ENCODE measurements at regions not wholly inside any gene's neighbourhood (a gene's known extent, or its start where the extent isn't known, plus 50 kb on each side); places are given as distances from the start of the nearest gene placed in this dataset.

DNA sequence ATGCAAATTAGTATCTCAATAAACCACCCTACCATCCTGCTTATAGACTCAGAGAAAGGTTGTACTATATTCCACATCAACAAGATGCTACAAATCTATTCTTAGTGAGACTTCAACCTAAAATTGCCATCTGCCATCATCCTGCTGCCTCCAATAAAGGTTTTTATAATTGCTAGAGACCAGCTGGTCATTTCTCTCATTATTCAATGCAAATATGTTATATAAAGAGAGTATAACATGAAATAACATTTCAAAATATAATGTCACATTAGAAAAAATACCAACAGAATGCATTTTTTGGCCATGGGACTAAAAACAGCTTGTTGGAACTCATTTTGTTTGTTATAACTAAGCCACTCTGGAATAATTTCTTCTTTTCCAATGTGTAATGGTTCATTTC, 247.3 kb downstream of the LRIG3 start:
- TF ChIP-seq, protein P1, sequence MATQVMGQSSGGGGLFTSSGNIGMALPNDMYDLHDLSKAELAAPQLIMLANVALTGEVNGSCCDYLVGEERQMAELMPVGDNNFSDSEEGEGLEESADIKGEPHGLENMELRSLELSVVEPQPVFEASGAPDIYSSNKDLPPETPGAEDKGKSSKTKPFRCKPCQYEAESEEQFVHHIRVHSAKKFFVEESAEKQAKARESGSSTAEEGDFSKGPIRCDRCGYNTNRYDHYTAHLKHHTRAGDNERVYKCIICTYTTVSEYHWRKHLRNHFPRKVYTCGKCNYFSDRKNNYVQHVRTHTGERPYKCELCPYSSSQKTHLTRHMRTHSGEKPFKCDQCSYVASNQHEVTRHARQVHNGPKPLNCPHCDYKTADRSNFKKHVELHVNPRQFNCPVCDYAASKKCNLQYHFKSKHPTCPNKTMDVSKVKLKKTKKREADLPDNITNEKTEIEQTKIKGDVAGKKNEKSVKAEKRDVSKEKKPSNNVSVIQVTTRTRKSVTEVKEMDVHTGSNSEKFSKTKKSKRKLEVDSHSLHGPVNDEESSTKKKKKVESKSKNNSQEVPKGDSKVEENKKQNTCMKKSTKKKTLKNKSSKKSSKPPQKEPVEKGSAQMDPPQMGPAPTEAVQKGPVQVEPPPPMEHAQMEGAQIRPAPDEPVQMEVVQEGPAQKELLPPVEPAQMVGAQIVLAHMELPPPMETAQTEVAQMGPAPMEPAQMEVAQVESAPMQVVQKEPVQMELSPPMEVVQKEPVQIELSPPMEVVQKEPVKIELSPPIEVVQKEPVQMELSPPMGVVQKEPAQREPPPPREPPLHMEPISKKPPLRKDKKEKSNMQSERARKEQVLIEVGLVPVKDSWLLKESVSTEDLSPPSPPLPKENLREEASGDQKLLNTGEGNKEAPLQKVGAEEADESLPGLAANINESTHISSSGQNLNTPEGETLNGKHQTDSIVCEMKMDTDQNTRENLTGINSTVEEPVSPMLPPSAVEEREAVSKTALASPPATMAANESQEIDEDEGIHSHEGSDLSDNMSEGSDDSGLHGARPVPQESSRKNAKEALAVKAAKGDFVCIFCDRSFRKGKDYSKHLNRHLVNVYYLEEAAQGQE (IDR thresholded peaks at IDR 0.05; ENCODE audit: insufficient replicate concordance, low read depth), result no peak
- TF ChIP-seq, protein P2, sequence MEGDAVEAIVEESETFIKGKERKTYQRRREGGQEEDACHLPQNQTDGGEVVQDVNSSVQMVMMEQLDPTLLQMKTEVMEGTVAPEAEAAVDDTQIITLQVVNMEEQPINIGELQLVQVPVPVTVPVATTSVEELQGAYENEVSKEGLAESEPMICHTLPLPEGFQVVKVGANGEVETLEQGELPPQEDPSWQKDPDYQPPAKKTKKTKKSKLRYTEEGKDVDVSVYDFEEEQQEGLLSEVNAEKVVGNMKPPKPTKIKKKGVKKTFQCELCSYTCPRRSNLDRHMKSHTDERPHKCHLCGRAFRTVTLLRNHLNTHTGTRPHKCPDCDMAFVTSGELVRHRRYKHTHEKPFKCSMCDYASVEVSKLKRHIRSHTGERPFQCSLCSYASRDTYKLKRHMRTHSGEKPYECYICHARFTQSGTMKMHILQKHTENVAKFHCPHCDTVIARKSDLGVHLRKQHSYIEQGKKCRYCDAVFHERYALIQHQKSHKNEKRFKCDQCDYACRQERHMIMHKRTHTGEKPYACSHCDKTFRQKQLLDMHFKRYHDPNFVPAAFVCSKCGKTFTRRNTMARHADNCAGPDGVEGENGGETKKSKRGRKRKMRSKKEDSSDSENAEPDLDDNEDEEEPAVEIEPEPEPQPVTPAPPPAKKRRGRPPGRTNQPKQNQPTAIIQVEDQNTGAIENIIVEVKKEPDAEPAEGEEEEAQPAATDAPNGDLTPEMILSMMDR (IDR thresholded peaks at IDR 0.05; ENCODE audit: insufficient read depth, low read length), result no peak
- TF ChIP-seq POLR2AphosphoS5 (IDR thresholded peaks at IDR 0.05; ENCODE audit: low read depth) (no peak), GABPA (IDR thresholded peaks at IDR 0.05; ENCODE audit: low read depth) (no peak), SPI1 (IDR thresholded peaks at IDR 0.05; ENCODE audit: borderline replicate concordance, low read depth) (no peak)

Measured in HL-60 (cell line).